ENCODE measurements at regions not wholly inside any gene's neighbourhood (a gene's known extent, or its start where the extent isn't known, plus 50 kb on each side); places are given as distances from the start of the nearest gene placed in this dataset.
A peak's percentile ranks its signal among the peaks of the same experiment; 100 is the strongest.
"Not testable (repeated sequence)": the region's sequence is repeated elsewhere in the genome, so short reads cannot be mapped to it uniquely, and the experiment has no call there.

GRCh38 chr5:21594566-21594965 lies 1258.6 kb downstream of the CDH12 start:
- DNase-seq, result no peak

DNA sequence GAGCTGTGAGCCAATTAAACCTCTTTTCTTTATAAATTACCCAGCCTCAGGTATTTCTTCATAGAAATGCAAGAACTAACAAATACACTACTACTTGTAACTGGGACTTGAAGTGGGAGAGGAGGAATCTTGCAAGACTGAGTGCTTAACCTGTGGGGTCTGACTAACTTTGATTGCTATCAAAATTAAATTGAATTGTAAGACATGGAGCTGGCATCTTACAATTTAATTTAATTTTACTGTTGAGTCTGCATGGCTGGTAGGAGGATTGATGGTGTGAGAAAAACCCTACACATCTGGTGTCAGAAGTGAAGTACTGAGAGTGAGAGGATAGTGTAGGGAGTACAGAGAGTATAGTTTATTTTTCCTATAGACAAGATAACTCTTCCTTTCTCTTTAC lies 1259.9 kb downstream of the CDH12 start:
- no peak for DNase-seq

- no peak for DNase-seq
Measured at GRCh38 chr5:21581508-21581907, 1271.6 kb downstream of the CDH12 start.

- no peak for DNase-seq
Measured at GRCh38 chr5:21574961-21575360, 1278.2 kb downstream of the CDH12 start.

GRCh38 chr5:21574438-21574837 lies 1278.7 kb downstream of the CDH12 start:
- DNase-seq, result no peak

DNA sequence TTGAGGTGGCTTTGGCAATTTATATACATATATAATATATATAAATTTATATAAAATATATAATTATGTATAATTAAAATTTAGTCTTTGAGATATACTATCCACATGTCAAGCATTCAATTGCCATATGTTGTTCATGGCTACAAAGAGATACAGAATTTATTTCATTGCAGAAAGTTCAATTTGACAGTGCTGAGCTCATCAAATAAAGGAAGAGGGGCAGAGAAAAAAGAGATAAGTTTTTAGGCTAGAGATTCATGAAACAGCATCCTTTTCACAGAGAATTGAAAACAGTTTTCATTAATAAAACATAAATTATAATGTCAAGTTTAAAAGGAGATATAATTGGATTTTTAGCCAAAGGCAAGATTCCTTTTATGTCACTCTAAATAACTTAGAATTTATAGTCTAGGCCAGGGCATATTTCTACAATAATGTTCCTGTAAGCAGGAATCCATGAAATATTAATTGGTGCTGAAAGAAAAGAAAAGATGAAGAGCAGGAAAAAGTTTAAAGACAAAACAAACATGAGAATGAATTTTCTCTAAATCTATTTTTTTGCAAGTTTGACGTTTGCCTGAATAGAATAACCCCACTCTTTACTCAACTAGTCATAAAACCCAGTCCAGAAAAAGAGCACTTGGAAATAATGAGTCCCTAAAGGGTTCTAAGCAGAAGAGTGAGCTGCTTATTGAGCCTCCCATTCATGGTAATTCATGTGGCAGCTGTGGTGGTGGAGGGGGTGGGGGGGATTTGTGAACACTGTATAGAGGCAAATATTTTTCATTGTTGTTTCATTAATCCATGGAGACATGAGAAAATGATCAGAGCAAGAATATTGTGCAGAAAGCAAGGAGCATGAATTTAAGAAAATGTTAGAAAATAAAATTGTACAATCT lies 1279.5 kb downstream of the CDH12 start:
- DNase-seq, result no peak

- DNase-seq, result not testable (repeated sequence)
Measured at GRCh38 chr5:21571196-21571595, 1281.9 kb downstream of the CDH12 start.

GRCh38 chr5:21559109-21559508 lies 1294.0 kb downstream of the CDH12 start:
- not testable (repeated sequence) for DNase-seq

GRCh38 chr5:21552263-21552662 lies 1300.9 kb downstream of the CDH12 start:
- DNase-seq, result not testable (repeated sequence)

- not testable (repeated sequence) for DNase-seq
Measured at GRCh38 chr5:21550916-21551315, 1302.2 kb downstream of the CDH12 start.

- DNase-seq, result not testable (repeated sequence)
Measured at GRCh38 chr5:21547656-21548055, 1305.5 kb downstream of the CDH12 start.

- not testable (repeated sequence) for DNase-seq
Measured at GRCh38 chr5:21535114-21535513, 1318.0 kb downstream of the CDH12 start.

- not testable (repeated sequence) for DNase-seq
Measured at GRCh38 chr5:21521157-21521556, 1332.0 kb downstream of the CDH12 start.

DNA sequence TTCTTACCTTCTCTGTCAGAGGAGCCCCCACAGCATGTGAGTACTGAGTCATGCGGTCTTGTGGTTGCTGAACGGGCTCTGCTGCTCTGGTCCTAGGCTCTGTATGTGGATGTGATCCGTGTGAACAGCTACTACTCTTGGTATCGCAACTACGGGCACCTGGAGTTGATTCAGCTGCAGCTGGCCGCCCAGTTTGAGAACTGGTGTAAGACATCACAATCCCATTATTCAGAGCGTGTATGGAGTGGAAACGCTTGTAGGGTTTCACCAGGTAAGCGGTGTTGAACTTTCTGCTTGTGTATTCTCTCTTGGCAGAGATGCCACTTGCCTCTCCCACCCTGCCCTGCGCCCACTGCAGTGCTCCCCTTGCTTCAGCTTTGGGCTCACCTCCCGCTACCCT lies 1356.2 kb downstream of the CDH12 start:
- DNase-seq, result not testable (repeated sequence)

- not testable (repeated sequence) for DNase-seq
Measured at GRCh38 chr5:21496056-21496455, 1357.1 kb downstream of the CDH12 start.

DNA sequence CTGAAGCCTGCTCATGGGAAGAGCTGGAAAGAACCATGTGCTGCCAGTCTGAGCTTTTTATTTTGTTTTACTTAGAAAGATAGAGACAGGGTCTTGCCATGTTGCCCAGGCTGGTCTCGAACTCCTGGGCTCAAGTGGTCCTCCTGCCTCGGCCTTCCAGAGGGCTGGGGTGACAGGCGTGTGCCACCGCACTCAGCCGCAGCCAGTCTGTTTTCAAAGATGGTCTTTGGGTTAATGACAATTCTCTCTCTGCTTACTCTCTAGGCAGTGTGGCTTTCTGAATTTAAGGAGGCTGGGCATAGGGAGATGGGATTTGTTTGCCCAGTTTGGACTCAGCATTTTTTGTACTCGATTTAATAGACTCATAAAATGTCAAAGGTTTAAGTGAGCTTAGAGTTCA lies 1357.9 kb downstream of the CDH12 start:
- DNase-seq, result not testable (repeated sequence)

DNA sequence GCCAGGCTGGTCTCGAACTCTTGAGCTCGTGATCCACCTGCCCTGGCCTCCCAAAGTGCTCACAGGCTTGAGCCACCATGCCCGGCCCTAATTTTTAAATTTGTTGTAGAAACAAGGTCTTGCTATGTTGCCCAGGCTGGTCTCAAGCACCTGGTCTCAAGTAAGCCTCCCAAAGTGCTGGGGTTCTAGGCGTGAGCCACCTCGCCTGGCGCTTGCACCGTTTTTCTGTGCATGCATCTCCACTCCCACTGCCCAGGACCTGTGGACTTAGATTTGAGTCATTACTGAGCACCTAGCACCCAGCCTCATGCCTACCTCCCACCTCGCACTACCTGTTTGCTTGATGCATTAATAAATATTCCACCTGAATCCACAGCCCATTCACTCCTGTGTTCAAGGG lies 1359.1 kb downstream of the CDH12 start:
- not testable (repeated sequence) for DNase-seq

DNA sequence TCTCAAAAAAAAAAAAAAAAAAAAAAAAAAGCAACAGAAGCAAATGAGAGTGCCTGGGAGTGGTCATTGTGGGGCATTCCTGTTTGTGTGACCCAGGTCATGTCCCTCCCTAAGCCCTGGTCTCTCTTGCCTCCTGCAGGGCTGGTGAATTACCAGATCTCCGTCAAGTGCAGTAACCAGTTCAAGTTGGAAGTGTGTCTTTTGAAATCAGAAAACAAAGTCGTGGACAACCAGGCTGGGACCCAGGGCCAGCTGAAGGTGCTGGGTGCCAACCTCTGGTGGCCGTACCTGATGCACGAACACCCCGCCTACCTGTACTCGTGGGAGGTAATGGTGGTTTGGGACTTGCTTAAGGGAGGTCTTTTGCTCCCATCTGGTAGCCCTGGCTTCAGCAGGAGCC lies 1362.0 kb downstream of the CDH12 start:
- DNase-seq, result not testable (repeated sequence)

DNA sequence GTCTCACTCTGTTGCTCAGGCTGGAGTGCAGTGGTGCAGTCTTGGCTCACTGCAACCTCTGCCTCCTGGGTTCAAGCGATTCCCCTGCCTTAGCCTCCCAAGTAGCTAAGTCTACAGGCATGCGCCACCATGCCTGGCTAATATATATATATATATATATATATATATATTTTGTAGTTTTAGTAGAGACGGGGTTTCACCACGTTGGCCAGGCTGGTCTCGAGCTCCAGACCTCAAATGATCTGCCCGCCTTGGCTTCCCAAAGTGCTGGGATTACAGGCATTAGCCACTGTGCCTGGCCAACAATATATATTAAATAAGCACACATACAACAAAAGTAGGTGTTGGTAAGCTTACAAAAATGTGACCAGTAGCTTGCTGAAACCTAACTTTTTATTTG lies 1364.3 kb downstream of the CDH12 start:
- DNase-seq, result not testable (repeated sequence)

GRCh38 chr5:21485458-21486000 lies 1367.6 kb downstream of the CDH12 start:
- DNase-seq, result not testable (repeated sequence)

GRCh38 chr5:21484498-21484889 lies 1368.7 kb downstream of the CDH12 start:
- not testable (repeated sequence) for DNase-seq

DNA sequence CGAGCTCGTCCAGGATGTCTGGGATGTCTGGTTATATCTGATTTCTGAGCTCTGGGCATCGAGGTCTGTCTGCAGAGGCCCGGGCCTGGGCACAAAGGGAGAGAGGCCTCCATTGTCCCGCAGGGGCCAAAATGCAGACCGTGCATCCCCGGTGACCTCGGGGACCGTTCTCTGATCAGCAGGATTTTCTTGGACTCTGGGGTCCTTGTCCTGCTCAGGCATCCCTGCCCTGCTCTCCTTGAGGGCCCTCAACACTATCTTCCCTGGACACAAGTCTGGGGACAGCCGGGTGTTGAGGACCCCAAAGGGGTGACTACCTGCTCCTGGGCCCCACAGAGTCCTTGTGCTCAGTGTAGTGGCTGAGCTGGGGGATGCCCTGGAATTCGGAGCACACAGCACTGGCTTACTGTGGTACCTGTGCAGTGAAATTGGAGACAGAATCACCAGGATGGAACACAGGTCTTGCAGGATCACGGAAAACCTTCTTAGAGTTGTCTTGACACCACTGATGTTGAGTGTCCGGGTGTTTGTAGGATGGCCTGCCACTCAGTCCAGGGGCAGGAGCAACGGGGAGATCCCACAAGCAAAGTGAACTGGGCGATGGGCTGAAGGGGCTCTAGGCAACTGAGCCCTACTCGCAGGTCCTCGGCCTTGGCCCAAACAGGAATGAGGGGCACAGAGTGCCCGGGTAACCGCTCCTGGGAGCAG lies 1369.2 kb downstream of the CDH12 start:
- DNase-seq, result not testable (repeated sequence)

- DNase-seq, result peak in 1 of 5 donors; percentile 18
Measured at GRCh38 chr5:21482983-21483650, 1370.0 kb downstream of the CDH12 start.
